Inferior parietal cortex (tissue), 1 donor: ENCODE measurements at regions not wholly inside any gene's neighbourhood (a gene's known extent, or its start where the extent isn't known, plus 50 kb on each side); places are given as distances from the start of the nearest gene placed in this dataset.

ENCODE experiments used
- DNase-seq: peaks from one replicate; pipeline ENCODE4 v3.0.0-alpha.2; 2016; ENCODE audit errors: extremely low spot score

- DNase-seq, result no peak
These were observed 172.8 kb downstream of the LINC00237 start for GRCh38 chr20:20933142-20933958.

GRCh38 chr20:20932156-20932555 is 174.0 kb downstream of the LINC00237 start:
- no peak for DNase-seq

DNA sequence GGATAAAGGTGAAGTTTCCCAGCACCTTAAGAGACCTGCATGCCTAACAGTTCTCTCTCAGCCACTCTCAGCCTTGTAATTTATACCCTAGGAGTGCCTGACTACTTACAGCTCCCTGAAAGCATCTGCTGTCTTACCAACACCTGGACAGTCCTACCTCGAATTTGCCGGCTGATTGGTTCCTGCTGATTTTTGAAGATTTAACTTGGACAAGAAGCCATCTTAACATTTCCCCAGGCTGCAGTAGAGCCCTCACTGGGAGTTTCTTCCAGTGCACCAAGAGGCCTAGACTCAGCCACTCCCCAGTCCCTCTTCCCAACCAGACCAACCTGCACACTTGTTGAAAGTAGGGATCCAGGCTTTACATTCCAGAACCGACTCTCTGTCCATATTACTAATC is 174.5 kb downstream of the LINC00237 start:
- DNase-seq, result no peak

GRCh38 chr20:20931024-20931423 is 175.1 kb downstream of the LINC00237 start:
- DNase-seq, result no peak

GRCh38 chr20:20930500-20930899 is 175.7 kb downstream of the LINC00237 start:
- DNase-seq, result no peak

DNA sequence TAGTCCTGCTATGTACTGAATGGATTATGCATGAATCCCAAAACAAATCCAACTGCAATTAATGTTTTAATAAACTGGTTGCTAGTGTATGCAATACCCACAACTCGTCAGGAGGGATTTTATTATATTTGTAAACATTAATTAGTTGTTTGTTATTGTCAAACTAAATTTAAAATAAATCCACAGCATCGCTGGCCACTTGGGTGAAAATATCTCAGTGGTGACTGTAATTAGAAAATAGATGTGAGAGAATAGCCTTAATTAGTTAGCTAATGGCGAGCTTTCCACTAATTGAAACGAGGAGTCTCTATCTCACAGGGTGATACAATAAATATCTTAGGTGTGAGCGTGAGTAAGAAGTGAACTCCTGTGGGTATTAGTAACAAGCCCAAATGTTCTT is 176.8 kb downstream of the LINC00237 start:
- no peak for DNase-seq

DNA sequence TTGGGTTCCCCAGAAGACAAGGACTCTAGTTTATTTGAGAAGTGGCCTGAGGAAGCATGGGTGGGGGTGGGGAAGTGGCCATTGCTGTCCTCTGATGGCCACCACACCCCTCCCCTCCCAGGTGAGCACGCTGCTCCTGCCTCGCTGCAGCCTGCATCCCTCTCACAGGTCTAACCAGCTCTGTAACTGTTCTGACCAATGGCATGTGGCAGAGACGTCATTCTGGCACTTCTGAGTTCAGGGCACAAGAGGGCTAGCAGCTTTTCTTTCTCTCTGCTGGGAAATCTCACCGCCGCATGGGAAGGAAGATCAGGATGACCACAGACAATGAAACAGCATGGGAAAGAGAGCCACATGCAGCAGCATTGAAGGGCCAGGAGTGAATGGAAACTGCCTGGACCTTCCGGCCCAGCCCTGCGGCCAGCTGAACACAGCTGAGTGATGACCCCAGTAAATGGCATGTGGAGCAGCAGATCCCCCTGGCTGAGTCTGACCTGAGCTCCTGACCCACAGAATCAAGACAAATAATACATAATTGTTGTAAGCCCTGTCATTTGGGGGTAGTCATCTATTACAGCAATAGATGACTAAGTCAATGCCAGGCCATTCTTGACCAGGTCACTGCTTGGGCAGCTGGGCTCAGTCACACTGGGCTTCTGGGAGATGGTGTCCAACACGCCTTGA is 179.8 kb downstream of the LINC00237 start:
- DNase-seq, result no peak

GRCh38 chr20:20920433-20920832 is 185.7 kb downstream of the LINC00237 start:
- DNase-seq, result no peak

DNA sequence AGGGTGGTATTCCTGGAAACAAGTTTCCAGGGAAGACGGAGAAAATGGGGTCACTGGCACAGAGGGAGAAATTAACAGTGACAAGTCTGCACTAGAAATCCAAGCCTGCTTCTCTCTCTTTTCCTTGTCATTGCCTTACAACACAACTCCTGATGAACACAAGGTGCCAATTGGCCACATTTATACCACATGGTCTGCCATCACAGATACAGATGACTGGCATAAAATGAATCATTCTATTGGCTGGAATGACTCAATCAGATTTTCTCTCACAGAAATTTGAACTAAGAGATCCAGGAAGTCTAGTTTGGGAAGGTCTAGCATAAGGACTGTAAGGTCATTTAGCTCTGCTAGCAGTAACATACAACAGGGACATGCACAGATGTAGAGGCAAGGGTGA is 190.3 kb downstream of the LINC00237 start:
- no peak for DNase-seq

GRCh38 chr20:20904501-20904831 is 192.0 kb upstream of the RALGAPA2 start:
- no peak for DNase-seq

- DNase-seq, result no peak
These were observed 191.5 kb upstream of the RALGAPA2 start for GRCh38 chr20:20903773-20904500.

GRCh38 chr20:20897922-20898321 is 185.5 kb upstream of the RALGAPA2 start:
- no peak for DNase-seq

- DNase-seq, result no peak
These were observed 184.7 kb upstream of the RALGAPA2 start for GRCh38 chr20:20897145-20897544.

GRCh38 chr20:20896606-20897005 is 184.2 kb upstream of the RALGAPA2 start:
- DNase-seq, result no peak

DNA sequence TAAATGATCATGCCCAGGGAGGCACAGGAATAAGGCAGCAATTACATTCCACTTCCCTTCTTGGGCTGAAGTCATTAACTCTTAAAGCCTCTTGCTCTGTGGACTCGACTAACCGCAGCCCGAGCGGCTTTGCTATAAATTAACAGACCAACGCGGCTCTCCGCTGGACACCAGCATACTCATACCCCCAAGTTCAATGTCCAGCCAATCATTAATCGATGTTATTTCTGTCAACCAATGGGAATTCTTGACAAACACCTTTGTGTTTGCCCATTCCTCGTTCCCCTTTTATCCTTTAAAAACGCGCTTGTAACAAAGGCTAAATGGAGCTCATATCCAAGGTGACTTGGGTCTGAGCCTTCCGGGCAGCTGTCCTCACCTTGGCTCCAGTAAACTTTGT is 183.1 kb upstream of the RALGAPA2 start:
- no peak for DNase-seq

- DNase-seq, result no peak
These were observed 182.3 kb upstream of the RALGAPA2 start for GRCh38 chr20:20894753-20895152.

DNA sequence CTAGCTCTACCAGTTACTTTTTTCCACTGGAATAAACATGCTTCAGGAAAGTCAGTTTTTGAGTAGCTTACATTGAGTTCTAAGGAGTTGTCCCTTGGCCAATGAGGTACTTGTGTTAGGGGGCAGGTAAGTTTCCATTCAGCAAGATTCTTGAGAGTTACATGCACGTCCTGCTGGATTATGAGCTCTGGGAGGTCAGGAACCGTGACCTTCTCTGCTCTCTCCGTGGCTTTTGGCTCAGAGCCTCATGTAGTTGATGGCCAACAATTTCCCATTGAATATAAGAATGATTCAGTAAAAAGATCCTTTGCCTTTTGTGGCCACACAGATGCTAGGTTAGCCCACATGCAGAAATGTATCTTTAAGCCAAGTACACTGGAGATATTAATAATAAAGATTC is 181.8 kb upstream of the RALGAPA2 start:
- no peak for DNase-seq

DNA sequence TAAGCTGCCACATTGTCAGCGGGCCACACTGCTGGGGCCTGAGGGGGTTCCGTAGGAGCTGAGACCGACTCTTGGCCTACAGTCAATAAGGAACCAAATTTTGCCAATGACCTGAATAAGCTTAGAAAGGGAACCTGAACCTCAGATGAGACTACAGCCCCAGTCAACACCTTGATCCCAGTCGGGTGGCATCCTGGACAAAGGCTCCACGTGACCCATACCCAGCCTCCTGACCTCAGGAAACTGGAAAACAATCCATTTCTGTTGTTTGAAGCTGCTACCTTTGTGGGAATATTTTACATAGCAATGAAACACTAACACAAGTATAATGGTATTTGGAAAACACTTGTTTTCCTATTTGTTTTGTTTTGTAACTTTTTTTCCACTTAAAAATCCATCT is 179.9 kb upstream of the RALGAPA2 start:
- no peak for DNase-seq

- no peak for DNase-seq
These were observed 178.3 kb upstream of the RALGAPA2 start for GRCh38 chr20:20890751-20891150.

DNA sequence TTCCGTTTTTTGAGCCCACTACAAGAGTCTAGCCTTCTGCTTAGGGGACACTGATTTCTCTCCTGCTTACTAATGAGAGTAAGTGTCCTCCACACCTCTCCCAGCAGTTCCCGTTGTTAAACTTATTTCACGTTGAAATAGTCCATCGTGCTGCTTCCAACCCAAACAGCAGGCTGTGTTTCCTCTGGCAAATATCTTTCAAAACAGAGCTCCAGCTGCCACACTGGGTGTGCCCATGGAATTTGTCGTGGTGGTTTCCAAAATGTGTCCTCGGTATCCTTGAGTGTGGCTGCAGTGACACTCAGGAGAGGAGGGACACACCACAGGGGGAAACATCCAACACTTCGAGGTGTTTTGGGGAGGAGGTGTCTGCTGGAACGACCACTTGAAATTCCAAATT is 176.5 kb upstream of the RALGAPA2 start:
- DNase-seq, result no peak

DNA sequence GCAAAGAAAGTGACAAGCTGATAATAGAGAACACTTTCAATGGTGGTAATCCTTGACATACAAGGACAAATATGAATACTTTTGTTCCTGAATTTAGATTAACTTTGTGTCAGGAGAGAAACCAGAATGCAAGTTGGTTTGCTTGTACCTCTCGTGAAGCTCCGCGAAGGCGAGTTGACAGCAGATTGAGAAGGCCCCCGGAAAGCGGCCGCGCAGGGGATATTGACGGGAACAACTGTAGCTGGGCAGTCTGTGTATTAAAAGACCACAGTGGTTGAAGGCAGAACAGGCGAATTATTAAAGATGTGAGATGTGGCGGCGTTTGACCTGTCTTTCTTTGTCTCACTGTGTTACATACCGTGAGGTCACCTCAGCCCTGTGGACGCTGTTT is 175.8 kb upstream of the RALGAPA2 start:
- DNase-seq, result no peak

DNA sequence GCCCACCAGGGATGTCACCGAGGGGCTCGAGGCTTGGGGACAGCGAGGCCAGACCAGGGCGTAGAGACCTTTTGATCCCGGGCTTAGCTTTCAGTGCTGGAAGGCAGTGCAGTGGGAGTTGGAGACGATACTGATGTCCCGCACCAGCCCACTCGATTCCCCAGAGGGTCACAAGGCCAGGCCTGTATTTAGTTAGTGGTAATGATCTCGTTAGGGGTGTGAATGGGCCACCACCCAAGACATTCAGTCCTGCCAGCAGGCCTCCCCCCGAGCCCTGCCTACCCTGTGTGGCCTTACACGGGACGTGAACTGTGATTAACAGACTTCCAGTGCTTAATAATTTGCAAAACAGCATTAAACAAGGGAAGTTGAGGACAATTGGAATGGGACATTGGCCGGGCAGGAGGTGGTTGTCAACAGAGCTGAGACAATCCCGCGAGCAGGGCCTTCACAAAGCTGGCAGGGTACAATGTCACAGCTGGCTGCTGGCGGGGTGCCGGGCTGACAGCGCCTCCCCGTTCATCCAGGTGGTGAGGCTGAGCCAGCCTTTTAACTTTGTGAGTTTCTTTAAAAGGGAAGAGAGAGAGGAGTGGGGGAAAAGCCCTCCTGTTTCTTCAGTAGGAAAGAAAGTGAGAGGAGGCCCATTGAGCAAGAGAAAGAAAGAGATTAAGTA is 175.3 kb upstream of the RALGAPA2 start:
- DNase-seq, result no peak
